Hepatocyte (in vitro differentiated cells): ENCODE measurements at regions not wholly inside any gene's neighbourhood (a gene's known extent, or its start where the extent isn't known, plus 50 kb on each side); places are given as distances from the start of the nearest gene placed in this dataset.

Experiments
- CTCF ChIP-seq: fragments of 200-600 bp; sonication (generic); IDR thresholded peaks from 2 replicates; pipeline ENCODE4 v1.5.1; 2016; ENCODE audit warnings: antibody characterized with exemption, mild to moderate bottlenecking; ENCODE audit not compliant: poor library complexity
- EZH2 ChIP-seq: fragments of 200-600 bp; sonication (generic); IDR thresholded peaks from 2 replicates; pipeline ENCODE4 v1.6.1; 2016; ENCODE audit warnings: antibody characterized with exemption, mild to moderate bottlenecking, borderline replicate concordance
- EZH2phosphoT487 ChIP-seq: fragments of 200-600 bp; sonication (generic); IDR thresholded peaks from one replicate; pipeline ENCODE4 v1.6.1; 2018; ENCODE audit warnings: antibody characterized with exemption, mild to moderate bottlenecking, low read depth, moderate library complexity; ENCODE audit not compliant: unreplicated experiment, severe bottlenecking

- TF ChIP-seq EZH2phosphoT487, result no peak
- TF ChIP-seq EZH2, result no peak
- no peak for TF ChIP-seq CTCF
These were observed 116.9 kb downstream of the DUSP10 start for GRCh38 chr1:221625026-221625425.
